Inferior parietal cortex (tissue), 1 donor: ENCODE measurements at regions not wholly inside any gene's neighbourhood (a gene's known extent, or its start where the extent isn't known, plus 50 kb on each side); places are given as distances from the start of the nearest gene placed in this dataset.

Experiments
- DNase-seq: peaks from one replicate; pipeline ENCODE4 v3.0.0-alpha.2; 2016; ENCODE audit errors: extremely low spot score

- DNase-seq: no peak
Observed at GRCh38 chr2:7930800-7931635, 750.8 kb upstream of the ID2 start.

- DNase-seq: no peak
Observed at GRCh38 chr2:7931808-7932207, 750.0 kb upstream of the ID2 start.

GRCh38 chr2:7933672-7934071 lies 748.2 kb upstream of the ID2 start:
- DNase-seq: no peak

DNA sequence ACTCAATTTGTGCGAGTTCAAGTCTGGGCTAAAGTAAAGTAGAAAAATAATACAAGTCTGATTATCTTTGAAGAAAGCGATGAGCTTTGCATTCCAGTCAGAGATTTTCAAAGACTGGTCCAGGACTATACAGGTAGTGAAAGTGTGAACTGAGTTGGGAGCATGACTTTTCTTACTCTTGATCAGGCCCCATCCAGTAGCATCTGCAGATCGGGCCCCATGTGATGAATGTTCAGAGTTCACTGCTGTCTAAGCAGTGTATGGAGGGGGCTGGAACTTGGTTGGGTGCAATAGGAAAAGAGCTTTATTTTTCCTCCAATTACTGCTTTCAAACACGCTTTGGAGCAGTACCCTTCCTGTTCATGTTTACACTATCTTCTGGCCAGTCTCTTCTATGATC lies 747.4 kb upstream of the ID2 start:
- no peak for DNase-seq

GRCh38 chr2:7937082-7937481 lies 744.8 kb upstream of the ID2 start:
- DNase-seq: no peak

- DNase-seq: no peak
Observed at GRCh38 chr2:7940723-7941122, 741.1 kb upstream of the ID2 start.

DNA sequence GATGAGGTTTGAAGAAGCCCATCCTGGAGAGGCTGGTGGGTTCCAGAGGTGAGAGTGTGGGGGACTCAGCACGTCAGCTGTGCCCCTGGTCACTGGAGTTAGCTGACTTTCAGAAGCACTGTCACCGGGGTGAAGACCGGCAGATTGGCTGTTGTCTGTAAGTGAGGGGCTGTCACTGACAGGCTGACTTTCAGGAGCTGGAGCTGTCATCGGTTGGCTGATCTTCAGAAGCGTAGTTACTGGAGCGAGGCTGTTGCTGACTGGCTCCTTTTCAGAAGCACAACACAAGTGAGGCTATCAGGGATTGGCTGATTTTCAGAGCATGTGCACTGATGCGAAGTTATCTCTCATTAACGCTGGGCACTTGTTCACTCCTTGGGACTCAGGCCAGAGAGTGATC lies 738.4 kb upstream of the ID2 start:
- DNase-seq: no peak

- no peak for DNase-seq
Observed at GRCh38 chr2:7945026-7945425, 736.8 kb upstream of the ID2 start.

DNA sequence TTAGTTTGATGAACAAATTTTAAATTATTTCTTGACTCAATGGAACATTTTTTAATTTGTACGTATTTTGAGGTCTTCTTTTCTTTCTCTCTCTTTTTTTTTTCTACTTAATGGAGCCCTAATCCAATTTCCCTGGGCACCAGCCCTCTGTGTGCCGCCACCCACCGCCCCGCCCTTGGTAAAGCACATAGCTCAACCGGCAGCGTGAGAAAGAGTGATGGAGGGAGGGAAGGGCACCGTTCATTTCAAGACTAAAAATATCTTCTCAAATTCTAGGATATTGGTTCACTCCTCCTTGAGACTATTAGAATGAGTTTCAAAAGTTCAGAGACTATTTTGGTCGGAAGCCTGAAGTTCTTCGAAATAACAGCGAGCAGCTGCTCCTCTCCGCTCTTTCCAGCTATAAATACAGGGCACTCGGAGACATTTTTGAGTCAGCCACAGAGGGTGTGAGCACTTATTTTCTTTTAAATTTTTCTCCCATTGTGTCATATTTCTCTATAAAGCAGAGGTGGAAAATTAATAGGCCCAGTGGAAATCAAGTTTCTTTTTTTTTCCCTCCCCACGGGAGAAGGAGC lies 731.7 kb upstream of the ID2 start:
- no peak for DNase-seq

GRCh38 chr2:7951001-7951400 lies 730.9 kb upstream of the ID2 start:
- DNase-seq: no peak

DNA sequence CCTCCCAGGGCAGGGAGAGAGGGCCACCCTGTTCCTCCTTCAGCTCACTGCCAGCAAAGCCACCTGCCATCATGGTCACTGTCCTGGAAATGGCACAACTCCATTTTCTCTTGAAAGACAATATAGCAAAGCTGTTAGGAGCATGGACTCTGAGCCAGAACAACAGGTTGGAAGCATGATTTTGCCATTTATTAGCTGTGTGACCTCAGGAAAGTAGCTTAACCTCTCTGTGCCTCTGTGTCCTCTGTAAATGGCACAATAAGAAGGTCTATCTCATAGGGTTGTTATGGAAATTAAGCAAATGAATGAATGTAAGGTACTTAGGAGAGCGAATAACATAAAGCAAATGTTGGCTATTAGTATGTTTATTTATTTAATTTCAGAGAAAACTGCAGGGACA lies 730.4 kb upstream of the ID2 start:
- no peak for DNase-seq

DNA sequence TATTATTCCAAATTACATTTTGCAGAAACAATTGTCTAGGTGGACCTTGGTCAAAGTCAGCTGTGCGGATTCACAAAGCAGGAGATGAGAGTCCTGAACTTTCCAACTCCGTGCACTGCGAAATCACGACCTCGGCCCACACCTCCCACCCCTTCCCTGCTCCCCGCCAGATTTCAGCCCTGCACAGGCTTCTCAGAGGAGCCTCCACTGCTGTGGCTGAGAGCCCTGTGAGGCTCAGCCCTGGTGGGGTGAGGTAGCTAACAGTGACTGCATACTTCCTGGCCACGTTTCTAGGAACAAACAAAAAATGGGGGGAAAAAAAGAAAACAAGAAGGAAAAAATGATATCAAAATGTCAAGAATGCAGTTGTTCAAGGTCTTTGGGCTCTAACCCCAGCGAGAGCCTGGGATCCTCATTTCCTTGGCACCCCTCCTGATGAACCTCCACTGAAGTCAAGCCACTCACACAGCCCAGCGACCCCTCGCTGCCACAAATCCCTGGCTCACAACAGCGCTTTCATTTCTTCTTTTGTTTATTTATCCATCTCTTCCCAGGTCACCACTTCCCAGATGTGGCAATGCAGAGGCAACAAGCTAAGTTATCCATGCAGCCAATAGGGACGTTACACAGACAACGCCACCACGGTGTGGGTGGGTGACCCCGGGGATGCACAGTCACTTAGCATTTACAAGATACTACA lies 729.7 kb upstream of the ID2 start:
- DNase-seq: no peak

- DNase-seq: no peak
Observed at GRCh38 chr2:7953195-7953594, 728.7 kb upstream of the ID2 start.

DNA sequence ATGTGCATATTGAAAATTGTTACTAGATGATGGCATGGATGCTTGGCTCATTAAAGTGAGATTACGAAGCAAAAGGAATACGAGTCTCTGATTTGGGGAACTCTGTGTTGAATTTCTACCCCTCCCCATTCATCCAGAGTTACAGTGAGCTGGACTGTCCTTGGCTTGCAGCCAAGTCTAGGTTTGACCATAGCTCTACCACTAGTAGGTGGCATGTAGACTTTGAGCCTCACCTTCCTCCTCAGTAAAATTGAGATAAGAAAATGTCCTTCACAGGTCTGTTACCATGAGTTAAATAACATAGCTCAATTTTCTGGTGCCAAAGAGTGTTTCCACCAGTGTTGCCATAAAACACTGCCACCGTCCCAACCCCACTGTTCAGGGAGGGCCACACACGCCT lies 727.6 kb upstream of the ID2 start:
- DNase-seq: no peak

DNA sequence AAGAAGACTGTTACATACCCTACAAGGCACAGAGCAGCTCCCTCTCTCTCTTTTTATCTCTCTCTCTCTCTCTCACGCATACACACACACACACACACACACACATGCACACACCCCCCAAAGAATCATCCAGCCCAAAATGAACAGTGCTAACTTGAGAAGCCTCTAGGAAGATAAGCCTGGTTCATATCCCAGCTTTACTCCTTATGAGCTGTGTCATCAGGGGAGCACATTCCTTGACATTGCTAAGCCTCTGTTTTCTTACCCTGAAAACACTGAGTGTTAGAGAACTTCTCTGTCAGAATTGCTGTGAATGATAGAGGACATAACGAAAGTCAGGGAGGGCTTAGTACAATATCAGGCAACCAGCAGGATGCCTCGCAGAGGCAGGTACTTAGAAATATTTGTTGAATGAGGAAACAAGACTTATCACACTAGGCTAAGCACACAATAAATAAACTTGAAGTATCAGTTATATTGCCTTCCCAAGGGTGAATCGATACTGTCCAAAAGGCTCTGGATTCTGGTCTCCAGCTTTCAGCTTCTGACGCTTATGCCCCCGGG lies 725.6 kb upstream of the ID2 start:
- no peak for DNase-seq

DNA sequence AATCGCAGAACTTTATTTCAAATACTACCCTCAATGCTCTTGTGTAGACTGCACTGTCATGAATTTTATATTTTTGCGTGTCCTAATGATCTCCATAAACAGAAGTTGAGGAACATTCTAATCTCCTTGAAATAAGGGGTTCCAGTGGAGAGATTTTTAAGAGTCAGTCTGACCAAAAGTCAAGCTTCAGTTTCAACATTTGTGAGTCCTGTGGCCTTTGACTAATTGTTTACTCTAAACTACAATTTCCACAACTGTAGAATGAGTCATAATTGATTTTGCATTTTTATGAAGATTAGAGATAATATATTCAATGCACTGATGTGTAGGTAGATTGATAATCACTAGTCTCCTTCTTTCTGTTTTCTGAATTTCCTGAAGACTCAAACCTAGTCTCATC lies 720.3 kb upstream of the ID2 start:
- no peak for DNase-seq

DNA sequence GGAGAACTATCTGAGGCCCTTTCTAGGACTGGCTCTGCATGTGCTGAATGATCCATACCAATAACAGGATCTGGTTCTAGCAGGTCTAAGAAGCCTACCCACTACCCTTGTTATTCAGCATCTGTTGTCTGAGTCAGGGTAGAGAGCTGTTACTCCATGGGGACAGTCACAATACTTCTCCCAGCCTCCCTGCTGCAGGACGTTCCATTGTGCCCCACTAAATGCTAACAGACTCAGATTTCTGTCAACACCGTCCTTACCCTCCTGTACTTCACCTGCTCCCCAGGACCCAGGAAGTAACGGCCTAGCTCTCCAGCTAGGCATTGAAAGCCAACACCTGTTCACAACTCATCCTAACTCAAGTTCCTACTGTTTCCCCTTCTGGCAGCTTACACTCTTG lies 719.7 kb upstream of the ID2 start:
- DNase-seq: no peak

DNA sequence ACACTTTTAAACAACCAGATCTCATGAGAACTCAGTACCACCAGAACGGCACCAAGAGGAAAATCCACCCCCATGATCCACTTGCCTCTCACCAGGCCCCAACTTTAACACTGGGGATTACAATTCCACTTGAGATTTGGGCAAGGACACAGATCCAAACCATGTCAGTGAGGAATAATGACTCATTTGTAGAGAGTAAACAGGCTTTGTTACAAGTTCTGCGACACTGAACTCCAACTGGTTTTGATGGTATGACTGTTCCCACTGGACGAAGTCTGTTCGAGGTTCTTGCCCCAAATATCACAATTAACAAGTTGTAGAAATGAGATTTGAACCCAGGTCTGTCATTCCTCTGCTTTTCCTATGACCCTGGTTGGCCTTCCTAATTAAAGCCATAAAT lies 718.1 kb upstream of the ID2 start:
- DNase-seq: no peak

DNA sequence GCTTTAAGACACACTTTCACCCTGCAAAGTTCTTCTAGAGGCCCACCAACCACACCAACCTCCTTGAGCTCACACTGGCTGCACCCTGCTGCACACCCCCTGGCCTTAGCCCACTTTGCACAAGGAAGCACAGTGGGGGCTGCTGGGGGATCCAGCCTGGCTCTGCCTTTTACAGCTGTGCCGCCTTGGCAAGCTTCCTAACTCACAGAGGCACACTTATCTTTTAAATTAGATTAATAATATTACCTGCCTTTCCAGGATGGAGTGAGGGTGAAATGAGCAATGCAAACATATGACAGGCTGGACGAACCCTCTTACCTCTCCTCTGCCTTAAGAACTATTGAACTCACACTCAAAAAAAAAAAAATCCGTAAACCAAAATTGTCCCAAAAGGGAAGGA lies 715.8 kb upstream of the ID2 start:
- DNase-seq: no peak

DNA sequence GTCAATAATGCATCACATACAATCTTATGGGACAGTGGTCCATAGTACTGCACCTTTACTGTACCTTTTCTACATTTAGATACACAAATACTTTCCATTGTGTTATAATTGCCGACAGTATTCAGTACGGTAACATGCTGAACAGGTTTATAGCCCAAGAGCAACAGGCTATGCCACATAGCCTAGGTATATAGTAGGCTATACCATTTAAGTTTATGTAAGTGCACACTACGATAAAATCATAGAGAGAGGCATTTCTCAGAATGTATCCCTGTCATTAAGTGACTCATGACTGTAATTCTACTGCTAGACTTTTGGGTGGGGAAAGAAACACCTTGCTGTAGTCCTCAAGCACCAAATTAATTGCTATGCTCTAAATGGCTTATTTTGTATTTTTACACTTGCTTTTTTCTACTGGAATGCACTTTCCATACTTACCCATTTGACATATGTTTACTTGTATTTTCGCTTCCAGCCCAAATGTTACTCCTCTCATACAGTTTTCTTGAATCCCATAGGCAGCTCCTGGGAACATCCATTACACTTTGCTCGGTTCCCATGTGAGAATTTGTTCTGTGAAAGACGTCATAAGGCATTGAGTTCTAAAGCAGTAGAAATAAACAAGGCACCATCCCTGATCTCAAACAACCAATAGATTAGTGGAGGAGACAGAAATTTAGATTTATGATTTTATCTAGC lies 714.0 kb upstream of the ID2 start:
- no peak for DNase-seq

DNA sequence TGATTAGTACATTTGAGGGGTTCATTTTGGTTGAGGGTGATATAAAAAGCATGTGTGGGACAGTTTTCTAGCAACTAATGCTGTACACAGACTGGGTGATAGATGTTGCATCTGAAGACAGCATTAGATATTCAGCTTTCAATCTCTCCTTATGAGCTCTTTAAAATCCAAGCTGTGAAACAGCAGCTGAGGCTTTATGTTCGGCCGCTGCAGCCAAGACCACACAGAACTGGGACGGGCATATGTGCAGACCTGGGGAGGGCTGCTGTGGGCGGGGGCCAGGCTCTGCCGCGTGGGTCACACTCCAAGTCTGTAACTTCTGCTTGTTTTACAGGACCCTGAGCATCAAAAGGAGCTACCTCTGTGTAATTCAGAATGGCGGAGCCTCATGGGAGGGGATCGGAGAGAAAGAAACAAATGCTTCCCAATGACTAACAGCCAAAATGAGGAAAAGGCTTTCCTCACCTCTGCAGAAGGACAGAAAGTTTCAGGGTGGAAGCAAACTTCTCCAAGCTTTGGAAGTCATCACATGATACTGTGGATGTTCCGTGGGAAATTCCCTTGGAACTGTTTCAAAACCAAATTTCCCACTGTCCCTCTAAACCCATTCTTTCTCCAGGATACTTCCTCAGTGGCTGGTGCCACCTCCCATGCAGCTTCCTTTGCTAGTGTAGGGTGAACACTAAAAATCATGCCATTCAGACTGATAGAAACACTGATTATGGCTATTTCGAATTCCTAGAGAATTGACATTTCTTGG lies 711.9 kb upstream of the ID2 start:
- DNase-seq: no peak
